Esophagus muscularis mucosa (tissue), 2 donors: ENCODE measurements at regions not wholly inside any gene's neighbourhood (a gene's known extent, or its start where the extent isn't known, plus 50 kb on each side); places are given as distances from the start of the nearest gene placed in this dataset.

ENCODE experiments used
- EP300 ChIP-seq: sonication (generic); formaldehyde crosslinking; IDR thresholded peaks from one replicate; pipeline ENCODE4 v1.6.1; 2017; ENCODE audit warnings: antibody characterized with exemption
- POLR2A ChIP-seq: fragments of 450-650 bp; IDR thresholded peaks from one replicate; pipeline ENCODE4 v1.6.1; 2017; ENCODE audit warnings: antibody characterized with exemption, moderate library complexity, mild to moderate bottlenecking, low read depth

GRCh38 chr5:99258819-99259218 lies 330.0 kb upstream of the CHD1 start:
- no peak for TF ChIP-seq EP300
- TF ChIP-seq POLR2A = no peak
